ENCODE measurements at regions not wholly inside any gene's neighbourhood (a gene's known extent, or its start where the extent isn't known, plus 50 kb on each side); places are given as distances from the start of the nearest gene placed in this dataset.

DNA sequence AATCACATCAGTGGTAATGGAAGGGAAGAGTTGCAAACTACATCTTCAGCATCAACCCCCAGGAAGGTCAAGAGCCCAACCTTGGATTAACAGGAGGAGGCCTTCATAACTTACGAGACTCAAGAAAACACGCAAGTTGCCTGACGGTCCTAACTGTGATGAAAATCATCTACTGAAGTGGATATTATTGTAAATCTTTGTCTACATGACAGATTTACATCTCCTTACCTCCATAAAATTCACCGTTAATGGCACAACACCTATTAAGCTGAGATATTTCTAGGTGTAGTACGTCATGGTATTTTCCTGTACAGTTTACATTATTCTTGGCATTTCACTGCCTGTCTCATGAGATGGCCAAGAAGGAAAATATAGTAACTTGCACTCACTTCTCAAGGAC, 332.0 kb downstream of the NSUN3 start (continued):
- TF ChIP-seq SRF (IDR thresholded peaks at IDR 0.05; ENCODE audit: low read depth, low read length) (no peak), RAD21 (IDR thresholded peaks at IDR 0.05 in 1 of 2, conservative IDR thresholded peaks at IDR 0.05 in 1 of 2; ENCODE audit: low read depth in 2 of 2, low read length in 2 of 2) (no peak), RFX5 (IDR thresholded peaks at IDR 0.05; ENCODE audit: borderline replicate concordance, low read depth, low read length) (no peak)
- TF ChIP-seq, protein P1, sequence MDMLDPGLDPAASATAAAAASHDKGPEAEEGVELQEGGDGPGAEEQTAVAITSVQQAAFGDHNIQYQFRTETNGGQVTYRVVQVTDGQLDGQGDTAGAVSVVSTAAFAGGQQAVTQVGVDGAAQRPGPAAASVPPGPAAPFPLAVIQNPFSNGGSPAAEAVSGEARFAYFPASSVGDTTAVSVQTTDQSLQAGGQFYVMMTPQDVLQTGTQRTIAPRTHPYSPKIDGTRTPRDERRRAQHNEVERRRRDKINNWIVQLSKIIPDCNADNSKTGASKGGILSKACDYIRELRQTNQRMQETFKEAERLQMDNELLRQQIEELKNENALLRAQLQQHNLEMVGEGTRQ (IDR thresholded peaks at IDR 0.05; ENCODE audit: low read length): no peak

All from H1 (cell line).